Esophagus muscularis mucosa (tissue), 4 donors: ENCODE measurements at regions not wholly inside any gene's neighbourhood (a gene's known extent, or its start where the extent isn't known, plus 50 kb on each side); places are given as distances from the start of the nearest gene placed in this dataset.

Experiments used
- EP300 ChIP-seq: sonication (generic); formaldehyde crosslinking; IDR thresholded peaks from one replicate; pipeline ENCODE4 v1.6.1; 2017; ENCODE audit warnings: antibody characterized with exemption
- POLR2A ChIP-seq: fragments of 450-650 bp; IDR thresholded peaks from one replicate; pipeline ENCODE4 v1.6.1; 2017; ENCODE audit warnings: antibody characterized with exemption, moderate library complexity, mild to moderate bottlenecking, low read depth
- POLR2AphosphoS5 ChIP-seq, 2 donors: sonication (generic); formaldehyde crosslinking; IDR thresholded peaks; one replicate each; pipeline ENCODE4 v1.6.1; 2017; ENCODE audit warnings: antibody characterized with exemption in 2 of 2
- TF ChIP-seq, protein P1 (sequence below), 3 experiments: fragments of 200-600 bp in 2 of 3; fragments of 450-650 bp in 1 of 3; sonication (generic) in 2 of 3; IDR thresholded peaks; one replicate each; pipeline ENCODE4 v1.5.1; 2017 to 2019; ENCODE audit warnings: antibody characterized with exemption in 3 of 3, mild to moderate bottlenecking in 2 of 3, moderate library complexity in 1 of 3

DNA sequence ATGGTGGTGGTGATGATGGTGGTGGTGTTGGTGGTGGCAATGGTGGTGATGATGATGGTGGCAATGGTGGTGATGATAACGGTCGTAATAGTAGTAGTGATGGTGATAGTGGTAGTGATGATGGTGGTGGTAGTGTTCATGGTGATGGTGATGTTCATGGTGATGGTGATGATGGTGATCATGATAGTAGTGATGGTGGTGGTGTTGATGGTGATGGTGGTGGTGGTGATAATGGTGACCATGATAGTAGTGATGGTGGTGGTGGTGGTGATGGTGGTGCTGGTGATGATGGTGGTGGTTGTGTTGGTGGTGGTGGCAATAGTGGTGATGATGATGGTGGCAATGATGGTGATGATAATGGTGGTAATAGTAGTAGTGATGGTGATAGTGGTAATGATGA lies 68.0 kb downstream of the SOX9 start:
- no peak for TF ChIP-seq POLR2A
- TF ChIP-seq EP300 = no peak
- TF ChIP-seq POLR2AphosphoS5 (IDR thresholded peaks at IDR 0.05) = no peak
- TF ChIP-seq, protein P1, sequence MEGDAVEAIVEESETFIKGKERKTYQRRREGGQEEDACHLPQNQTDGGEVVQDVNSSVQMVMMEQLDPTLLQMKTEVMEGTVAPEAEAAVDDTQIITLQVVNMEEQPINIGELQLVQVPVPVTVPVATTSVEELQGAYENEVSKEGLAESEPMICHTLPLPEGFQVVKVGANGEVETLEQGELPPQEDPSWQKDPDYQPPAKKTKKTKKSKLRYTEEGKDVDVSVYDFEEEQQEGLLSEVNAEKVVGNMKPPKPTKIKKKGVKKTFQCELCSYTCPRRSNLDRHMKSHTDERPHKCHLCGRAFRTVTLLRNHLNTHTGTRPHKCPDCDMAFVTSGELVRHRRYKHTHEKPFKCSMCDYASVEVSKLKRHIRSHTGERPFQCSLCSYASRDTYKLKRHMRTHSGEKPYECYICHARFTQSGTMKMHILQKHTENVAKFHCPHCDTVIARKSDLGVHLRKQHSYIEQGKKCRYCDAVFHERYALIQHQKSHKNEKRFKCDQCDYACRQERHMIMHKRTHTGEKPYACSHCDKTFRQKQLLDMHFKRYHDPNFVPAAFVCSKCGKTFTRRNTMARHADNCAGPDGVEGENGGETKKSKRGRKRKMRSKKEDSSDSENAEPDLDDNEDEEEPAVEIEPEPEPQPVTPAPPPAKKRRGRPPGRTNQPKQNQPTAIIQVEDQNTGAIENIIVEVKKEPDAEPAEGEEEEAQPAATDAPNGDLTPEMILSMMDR (IDR thresholded peaks at IDR 0.05) = no peak
